M059J (cell line): ENCODE measurements at regions not wholly inside any gene's neighbourhood (a gene's known extent, or its start where the extent isn't known, plus 50 kb on each side); places are given as distances from the start of the nearest gene placed in this dataset.
"Not testable (repeated sequence)": the region's sequence is repeated elsewhere in the genome, so short reads cannot be mapped to it uniquely, and the experiment has no call there.

ENCODE experiments used
- DNase-seq: peaks from one replicate; pipeline ENCODE4 v3.0.0-alpha.2; 2012; ENCODE audit warnings: low read depth

GRCh38 chr11:97019305-97019704 is 629.5 kb downstream of the JRKL start:
- DNase-seq: no peak

DNA sequence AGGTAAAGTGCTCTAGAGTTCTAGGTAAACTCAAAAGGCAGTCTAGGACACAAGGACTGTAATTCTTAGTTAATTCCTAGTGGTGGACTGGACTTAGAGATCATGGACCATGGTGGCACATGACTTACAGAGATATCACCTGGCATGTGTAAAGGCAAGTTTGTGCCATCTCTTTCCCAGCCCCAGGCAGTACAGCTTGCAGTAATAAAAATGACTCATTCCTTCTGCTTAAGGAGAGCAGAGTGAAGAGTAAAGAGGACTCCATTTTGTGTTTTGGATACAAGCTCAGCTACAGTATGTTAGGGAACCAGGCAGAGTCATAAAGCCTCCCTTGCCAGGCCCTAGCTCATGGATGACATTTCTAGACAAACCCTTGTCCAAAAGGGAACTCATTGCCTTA is 629.9 kb downstream of the JRKL start:
- peak; percentile 10 for DNase-seq

DNA sequence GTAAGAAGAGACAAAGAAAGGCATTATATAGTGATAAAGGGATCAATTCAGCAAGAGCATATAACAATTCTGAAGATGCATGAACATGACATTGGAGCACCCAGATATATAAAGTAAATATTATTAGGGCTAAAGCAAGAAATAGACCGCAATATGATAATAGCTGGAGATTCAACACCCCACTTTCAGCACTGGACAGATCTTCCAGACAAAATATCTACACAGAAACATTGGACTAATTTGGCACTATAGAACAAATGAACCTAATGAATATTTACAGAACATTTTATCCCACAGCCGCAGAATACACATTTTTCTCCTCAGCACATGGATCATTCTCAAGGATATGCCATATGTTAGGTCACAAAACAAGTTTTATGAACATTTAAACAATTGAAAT is 633.1 kb downstream of the JRKL start:
- no peak for DNase-seq

DNA sequence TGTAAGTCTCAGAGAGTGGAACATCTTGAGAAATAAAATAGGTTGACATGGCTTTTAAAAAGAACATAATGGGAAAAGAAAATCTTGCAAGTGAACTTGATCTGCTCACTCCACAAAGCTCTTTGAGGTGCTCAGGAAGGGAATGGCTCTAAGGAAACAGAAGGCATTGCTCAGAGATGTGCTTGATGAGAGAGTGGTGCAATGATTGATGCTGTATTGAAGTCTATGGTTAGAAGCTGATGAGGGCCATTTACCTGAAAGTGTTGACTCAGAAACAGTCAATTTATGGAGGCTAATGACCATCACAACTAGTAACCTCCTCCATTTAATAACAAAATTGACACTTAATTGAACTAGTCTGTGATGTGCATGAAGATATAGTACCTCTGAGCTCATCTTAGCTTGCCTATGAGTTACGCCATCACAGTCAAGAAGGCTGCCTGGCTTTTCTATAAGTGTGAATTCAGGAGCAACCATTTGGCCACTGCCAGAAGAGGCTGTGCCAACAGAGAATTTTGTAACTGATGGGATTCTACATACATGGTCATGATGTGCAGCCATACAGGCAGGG is 639.1 kb downstream of the JRKL start:
- no peak for DNase-seq

- DNase-seq: no peak
Measured at GRCh38 chr11:97033178-97033577, 643.4 kb downstream of the JRKL start.

- no peak for DNase-seq
Measured at GRCh38 chr11:97048481-97048880, 658.7 kb downstream of the JRKL start.

- DNase-seq: no peak
Measured at GRCh38 chr11:97060184-97060583, 670.4 kb downstream of the JRKL start.

- DNase-seq: no peak
Measured at GRCh38 chr11:97069160-97069559, 679.3 kb downstream of the JRKL start.

GRCh38 chr11:97072420-97072819 is 682.6 kb downstream of the JRKL start:
- DNase-seq: no peak

DNA sequence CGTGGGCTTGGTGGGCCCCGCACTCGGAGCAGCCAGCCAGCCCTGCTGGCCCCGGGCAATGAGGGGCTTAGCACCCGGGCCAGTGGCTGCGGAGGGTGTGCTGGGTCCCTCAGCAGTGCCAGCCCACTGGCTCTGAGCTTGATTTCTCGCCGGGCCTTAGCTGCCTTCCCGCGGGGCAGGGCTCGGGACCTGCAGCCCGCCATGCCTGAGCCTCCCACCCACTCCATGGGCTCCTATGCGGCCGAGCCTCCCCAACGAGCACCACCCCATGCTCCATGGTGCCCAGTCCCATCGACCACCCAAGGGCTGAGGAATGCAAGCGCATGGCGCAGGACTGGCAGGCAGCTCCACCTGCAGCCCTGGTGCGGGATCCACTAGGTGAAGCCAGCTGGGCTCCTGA is 686.9 kb downstream of the JRKL start:
- not testable (repeated sequence) for DNase-seq

DNA sequence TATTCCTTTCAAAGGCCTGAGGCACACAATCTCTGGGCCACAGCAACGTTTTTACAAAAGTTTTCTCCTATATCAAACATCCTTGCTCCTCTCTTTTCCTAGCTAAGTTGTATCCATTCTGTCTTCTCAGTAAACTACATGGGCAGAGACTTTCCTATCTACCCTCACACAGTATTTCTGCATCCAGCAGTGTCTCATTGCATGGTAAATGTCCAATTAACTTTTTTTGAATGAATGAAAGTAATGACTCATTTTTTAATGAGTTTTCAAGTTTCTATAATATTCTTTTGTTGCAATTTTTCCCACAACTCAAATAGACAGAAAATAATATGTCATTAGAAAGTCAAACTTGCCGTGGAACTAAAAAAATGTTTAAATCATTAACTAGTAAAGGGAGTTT is 688.6 kb downstream of the JRKL start:
- DNase-seq: no peak

- DNase-seq: no peak
Measured at GRCh38 chr11:97079244-97079643, 689.4 kb downstream of the JRKL start.

GRCh38 chr11:97087419-97087818 is 697.6 kb downstream of the JRKL start:
- no peak for DNase-seq

- no peak for DNase-seq
Measured at GRCh38 chr11:97092823-97093222, 703.0 kb downstream of the JRKL start.

DNA sequence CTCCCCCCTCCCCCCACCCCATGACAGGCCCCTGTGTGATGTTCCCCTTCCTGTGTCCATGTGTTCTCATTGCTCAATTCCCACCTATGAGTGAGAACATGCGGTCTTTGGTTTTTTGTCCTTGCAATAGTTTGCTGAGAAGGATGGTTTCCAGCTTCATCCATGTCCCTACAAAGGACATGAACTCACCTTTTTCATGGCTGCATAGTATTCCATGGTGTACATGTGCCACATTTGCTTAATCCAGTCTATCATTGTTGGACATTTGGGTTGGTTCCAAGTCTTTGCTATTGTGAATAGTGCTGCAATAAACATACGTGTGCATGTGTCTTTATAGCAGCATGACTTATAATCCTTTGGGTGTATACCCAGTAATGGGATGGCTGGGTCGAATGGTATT is 712.4 kb downstream of the JRKL start:
- DNase-seq: not testable (repeated sequence)

DNA sequence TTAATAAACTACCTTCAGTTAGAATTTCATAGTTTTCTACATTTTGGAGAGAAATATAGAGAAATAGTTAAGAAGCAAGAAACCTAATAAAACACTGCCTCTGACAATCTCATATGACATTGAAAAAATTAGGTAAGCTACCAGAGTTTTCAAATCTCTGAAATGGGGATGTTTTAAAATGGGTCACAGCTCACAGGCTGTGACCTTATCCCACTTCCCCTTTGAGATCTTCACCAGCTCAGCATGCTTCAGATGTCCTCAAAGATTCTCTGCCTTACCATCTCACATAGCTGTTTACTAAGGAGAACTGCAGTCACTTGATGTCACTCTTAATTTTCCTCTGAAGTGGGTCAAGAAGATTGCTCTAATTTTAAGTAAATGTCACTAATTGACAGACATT is 717.8 kb downstream of the JRKL start:
- DNase-seq: no peak

DNA sequence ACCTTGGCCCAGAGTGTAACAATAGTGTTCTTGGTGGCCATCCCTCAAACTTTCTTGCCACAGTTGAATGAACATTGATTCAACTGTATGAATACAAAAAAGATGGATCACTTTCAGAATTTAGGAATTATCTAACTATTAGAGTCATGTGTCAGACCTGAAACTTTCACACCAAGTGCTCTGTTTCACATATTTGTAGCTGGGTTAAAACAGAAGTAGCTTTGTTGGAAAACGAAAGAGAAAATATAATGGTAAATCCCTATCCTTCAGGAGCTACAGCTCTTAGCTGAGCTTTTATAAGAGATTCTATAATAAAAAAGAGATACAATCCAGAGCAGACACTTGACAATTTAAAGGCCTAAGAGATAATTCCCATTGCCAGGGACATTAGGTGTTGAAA is 719.3 kb downstream of the JRKL start:
- DNase-seq: no peak

- no peak for DNase-seq
Measured at GRCh38 chr11:97110376-97110775, 720.6 kb downstream of the JRKL start.

GRCh38 chr11:97111559-97111958 is 721.7 kb downstream of the JRKL start:
- no peak for DNase-seq

- no peak for DNase-seq
Measured at GRCh38 chr11:97118614-97119200, 728.9 kb downstream of the JRKL start.

DNA sequence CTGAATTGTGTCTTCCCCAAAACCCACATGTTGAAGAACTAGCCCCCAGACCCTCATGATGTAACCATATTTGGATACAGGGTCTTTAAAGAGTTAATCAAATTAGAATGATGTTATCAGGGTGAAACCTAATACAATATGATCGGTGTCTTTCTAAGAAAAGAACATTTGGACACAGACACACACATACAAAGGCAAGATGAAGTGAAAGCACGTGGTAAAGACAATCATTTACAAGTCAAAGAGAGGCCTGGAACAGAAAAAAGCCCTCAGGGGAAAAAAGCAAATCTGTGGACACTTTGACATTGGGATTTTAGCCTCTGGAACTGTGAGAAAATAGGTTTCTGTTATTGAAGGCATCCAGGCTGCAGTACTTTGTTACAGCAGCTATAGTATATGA is 733.4 kb downstream of the JRKL start:
- DNase-seq: no peak

- DNase-seq: no peak
Measured at GRCh38 chr11:97136067-97136466, 746.3 kb downstream of the JRKL start.

DNA sequence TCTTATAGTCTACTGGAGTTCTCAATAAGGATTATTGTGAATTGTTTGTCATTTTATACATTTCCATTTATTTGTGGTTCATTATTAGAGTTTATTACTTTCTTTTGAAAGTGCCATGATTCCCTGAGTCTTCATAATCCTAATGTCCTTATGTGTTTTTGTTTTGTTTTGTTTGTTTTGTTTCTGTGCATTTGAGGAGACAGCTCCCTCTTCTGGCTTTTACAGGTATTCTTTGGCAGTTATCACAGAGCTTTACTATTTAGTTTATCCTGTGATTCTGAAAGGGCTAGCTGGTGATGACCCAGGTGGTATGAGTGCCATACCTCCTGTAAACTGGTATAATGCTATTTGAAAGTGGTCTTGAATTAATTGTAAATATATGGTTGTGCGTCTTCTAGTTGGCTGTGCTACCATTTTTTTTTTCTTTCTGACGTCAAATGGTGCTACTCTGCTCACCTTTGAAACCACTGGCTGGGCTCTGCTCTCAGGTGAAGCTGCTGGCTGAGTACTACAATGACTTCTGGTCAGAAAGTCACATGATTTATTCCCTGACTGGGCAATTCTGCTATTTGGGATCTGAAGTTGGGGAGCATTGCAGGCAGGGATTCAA is 751.2 kb downstream of the JRKL start:
- DNase-seq: peak; percentile 16

DNA sequence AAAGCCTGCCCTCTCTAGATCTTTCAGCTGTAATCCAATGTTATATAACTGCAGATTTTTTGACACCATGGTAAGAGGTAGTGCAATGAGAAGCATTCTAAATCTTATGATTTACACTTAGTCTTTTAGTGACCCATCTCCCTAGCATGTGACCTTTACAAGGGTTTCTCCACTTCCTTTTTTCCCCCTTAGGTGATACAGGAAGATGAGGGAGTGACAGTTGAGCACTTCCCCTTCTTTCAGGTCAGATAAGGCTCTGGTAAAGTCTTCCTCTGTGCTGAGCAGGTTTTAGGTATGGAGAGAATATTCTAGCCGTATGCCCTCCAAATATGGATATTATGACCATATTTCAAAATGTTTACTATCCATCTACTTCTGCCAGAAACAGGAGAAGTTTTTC is 753.6 kb downstream of the JRKL start:
- DNase-seq: no peak
